ENCODE measurements at regions not wholly inside any gene's neighbourhood (a gene's known extent, or its start where the extent isn't known, plus 50 kb on each side); places are given as distances from the start of the nearest gene placed in this dataset.

GRCh38 chr2:6637330-6637729 is 228.4 kb downstream of the CMPK2 start:
- 47 to 61% (median 52%) methylated on average over 2 of the region's 2 CpGs for WGBS, 5 donors
- Histone ChIP-seq H3K4me1 (no peaks in the 10 kb centered on the region), H3K9me3 (no peaks in the 10 kb centered on the region), H3K36me3 (no peaks in the 10 kb centered on the region), H3K4me3 (no peak overlapping the region), H3K27ac (no peak overlapping the region), H3K27me3 (replicated peaks in 1 of 7) (peaks cover 0 to 19% (median 0%) of the 10 kb centered on the region in 7 donors)
- intact Hi-C loops (cut with DNase I; ENCODE audit: low total_unique reads), result no loop called here
- TF ChIP-seq POLR2A (IDR thresholded peaks at IDR 0.05) (no peak), CTCF (IDR thresholded peaks at IDR 0.05 in 8 of 11, conservative IDR thresholded peaks at IDR 0.05 in 3 of 11) (no peak), POLR2AphosphoS5 (IDR thresholded peaks at IDR 0.05) (no peak)
- DNase-seq, result no peak

GRCh38 chr2:6639929-6640620 is 225.6 kb downstream of the CMPK2 start:
- intact Hi-C loops (cut with DNase I; ENCODE audit: low total_unique reads), result no loop called here
- TF ChIP-seq POLR2A (IDR thresholded peaks at IDR 0.05), result no peak
- TF ChIP-seq POLR2AphosphoS5 (IDR thresholded peaks at IDR 0.05), result no peak
- no peak for TF ChIP-seq CTCF (IDR thresholded peaks at IDR 0.05 in 8 of 11, conservative IDR thresholded peaks at IDR 0.05 in 3 of 11)
- H3K27ac ChIP-seq, result no peak overlapping the region
- H3K4me1 ChIP-seq, result no peaks in the 10 kb centered on the region
- WGBS, 5 donors, result 31 to 47% (median 39%) methylated on average over 3 of the region's 3 CpGs
- DNase-seq, result no peak
- peaks cover 0 to 19% (median 0%) of the 10 kb centered on the region in 7 donors for H3K27me3 ChIP-seq (replicated peaks in 1 of 7)
- H3K4me3 ChIP-seq, result no peak overlapping the region
- no peaks in the 10 kb centered on the region for H3K9me3 ChIP-seq
- H3K36me3 ChIP-seq, result no peaks in the 10 kb centered on the region

- intact Hi-C loops (cut with DNase I; ENCODE audit: low total_unique reads), result no loop called here
- 62 to 81% (median 68%) methylated on average over 1 of the region's 1 CpG for WGBS, 5 donors
Observed at GRCh38 chr2:6640621-6641015, 225.1 kb downstream of the CMPK2 start.

More at GRCh38 chr2:6640621-6641015, 225.1 kb downstream of the CMPK2 start:
- H3K27ac ChIP-seq, result no peak overlapping the region
- peaks cover 0 to 19% (median 0%) of the 10 kb centered on the region in 7 donors for H3K27me3 ChIP-seq (replicated peaks in 1 of 7)
- H3K4me1 ChIP-seq, result no peaks in the 10 kb centered on the region
- TF ChIP-seq CTCF (IDR thresholded peaks at IDR 0.05 in 8 of 11, conservative IDR thresholded peaks at IDR 0.05 in 3 of 11) (no peak), POLR2A (IDR thresholded peaks at IDR 0.05) (no peak), POLR2AphosphoS5 (IDR thresholded peaks at IDR 0.05) (no peak)
- DNase-seq, result no peak
- H3K9me3 ChIP-seq, result no peaks in the 10 kb centered on the region
- H3K4me3 ChIP-seq, result no peak overlapping the region
- no peaks in the 10 kb centered on the region for H3K36me3 ChIP-seq

All from spleen (tissue), 11 donors.